Neural cell (in vitro differentiated cells): ENCODE measurements at regions not wholly inside any gene's neighbourhood (a gene's known extent, or its start where the extent isn't known, plus 50 kb on each side); places are given as distances from the start of the nearest gene placed in this dataset.

Experiments used
- EP300 ChIP-seq: fragments of 450-650 bp; conservative IDR thresholded peaks from 2 replicates; pipeline ENCODE4 v1.6.1; 2014; ENCODE audit warnings: antibody characterized with exemption, mild to moderate bottlenecking, moderate library complexity; ENCODE audit not compliant: poor library complexity, severe bottlenecking
- EZH2 ChIP-seq: fragments of 200-600, 300-800 bp; shearing (Covaris generic), sonication (generic); IDR thresholded peaks from 2 replicates; pipeline ENCODE4 v1.6.1; 2014; ENCODE audit warnings: antibody characterized with exemption, low read length, borderline replicate concordance, mild to moderate bottlenecking; ENCODE audit not compliant: insufficient read depth, poor library complexity, severe bottlenecking
- RAD21 ChIP-seq: fragments of 450-650 bp; conservative IDR thresholded peaks from 2 replicates; pipeline ENCODE4 v1.6.1; 2014; ENCODE audit warnings: antibody characterized with exemption, mild to moderate bottlenecking, moderate library complexity
- TF ChIP-seq, protein P1 (sequence below): fragments of 450-650 bp; IDR thresholded peaks from 2 replicates; pipeline ENCODE4 v1.5.1; 2014; ENCODE audit warnings: antibody characterized with exemption, mild to moderate bottlenecking, moderate library complexity; ENCODE audit not compliant: poor library complexity, severe bottlenecking
- TF ChIP-seq, protein P2 (sequence below): IDR thresholded peaks from 2 replicates; pipeline ENCODE4 v1.6.1; 2012; ENCODE audit warnings: borderline replicate concordance

DNA sequence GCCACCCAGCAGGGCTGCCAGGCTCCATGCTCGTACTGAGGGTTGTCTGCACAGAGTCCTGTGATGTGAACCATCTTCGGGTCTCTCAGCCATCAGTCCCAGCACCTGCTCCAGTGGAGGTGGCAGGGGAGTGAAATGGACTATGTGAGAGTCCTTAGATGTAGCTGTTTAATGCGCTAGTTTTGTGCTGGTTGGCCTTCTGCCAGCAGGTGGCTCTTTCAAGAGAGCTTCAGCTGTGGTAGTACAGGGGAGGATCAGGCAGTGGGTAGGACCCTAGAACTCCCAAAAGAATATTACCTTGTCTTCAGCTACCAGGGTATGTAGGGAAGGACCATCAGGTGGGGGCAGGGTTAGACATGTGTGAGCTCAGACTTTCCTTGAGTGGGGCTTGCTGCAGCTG, 1066.0 kb downstream of the GLUD2 start:
- TF ChIP-seq, protein P1, sequence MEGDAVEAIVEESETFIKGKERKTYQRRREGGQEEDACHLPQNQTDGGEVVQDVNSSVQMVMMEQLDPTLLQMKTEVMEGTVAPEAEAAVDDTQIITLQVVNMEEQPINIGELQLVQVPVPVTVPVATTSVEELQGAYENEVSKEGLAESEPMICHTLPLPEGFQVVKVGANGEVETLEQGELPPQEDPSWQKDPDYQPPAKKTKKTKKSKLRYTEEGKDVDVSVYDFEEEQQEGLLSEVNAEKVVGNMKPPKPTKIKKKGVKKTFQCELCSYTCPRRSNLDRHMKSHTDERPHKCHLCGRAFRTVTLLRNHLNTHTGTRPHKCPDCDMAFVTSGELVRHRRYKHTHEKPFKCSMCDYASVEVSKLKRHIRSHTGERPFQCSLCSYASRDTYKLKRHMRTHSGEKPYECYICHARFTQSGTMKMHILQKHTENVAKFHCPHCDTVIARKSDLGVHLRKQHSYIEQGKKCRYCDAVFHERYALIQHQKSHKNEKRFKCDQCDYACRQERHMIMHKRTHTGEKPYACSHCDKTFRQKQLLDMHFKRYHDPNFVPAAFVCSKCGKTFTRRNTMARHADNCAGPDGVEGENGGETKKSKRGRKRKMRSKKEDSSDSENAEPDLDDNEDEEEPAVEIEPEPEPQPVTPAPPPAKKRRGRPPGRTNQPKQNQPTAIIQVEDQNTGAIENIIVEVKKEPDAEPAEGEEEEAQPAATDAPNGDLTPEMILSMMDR: no peak
- TF ChIP-seq EP300: no peak
- TF ChIP-seq EZH2: no peak
- TF ChIP-seq, protein P2, sequence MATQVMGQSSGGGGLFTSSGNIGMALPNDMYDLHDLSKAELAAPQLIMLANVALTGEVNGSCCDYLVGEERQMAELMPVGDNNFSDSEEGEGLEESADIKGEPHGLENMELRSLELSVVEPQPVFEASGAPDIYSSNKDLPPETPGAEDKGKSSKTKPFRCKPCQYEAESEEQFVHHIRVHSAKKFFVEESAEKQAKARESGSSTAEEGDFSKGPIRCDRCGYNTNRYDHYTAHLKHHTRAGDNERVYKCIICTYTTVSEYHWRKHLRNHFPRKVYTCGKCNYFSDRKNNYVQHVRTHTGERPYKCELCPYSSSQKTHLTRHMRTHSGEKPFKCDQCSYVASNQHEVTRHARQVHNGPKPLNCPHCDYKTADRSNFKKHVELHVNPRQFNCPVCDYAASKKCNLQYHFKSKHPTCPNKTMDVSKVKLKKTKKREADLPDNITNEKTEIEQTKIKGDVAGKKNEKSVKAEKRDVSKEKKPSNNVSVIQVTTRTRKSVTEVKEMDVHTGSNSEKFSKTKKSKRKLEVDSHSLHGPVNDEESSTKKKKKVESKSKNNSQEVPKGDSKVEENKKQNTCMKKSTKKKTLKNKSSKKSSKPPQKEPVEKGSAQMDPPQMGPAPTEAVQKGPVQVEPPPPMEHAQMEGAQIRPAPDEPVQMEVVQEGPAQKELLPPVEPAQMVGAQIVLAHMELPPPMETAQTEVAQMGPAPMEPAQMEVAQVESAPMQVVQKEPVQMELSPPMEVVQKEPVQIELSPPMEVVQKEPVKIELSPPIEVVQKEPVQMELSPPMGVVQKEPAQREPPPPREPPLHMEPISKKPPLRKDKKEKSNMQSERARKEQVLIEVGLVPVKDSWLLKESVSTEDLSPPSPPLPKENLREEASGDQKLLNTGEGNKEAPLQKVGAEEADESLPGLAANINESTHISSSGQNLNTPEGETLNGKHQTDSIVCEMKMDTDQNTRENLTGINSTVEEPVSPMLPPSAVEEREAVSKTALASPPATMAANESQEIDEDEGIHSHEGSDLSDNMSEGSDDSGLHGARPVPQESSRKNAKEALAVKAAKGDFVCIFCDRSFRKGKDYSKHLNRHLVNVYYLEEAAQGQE: no peak
- TF ChIP-seq RAD21: no peak
